CD4-positive, alpha-beta T cell treated with Interferon alpha-2 for 1 hour (primary cell): ENCODE measurements at regions not wholly inside any gene's neighbourhood (a gene's known extent, or its start where the extent isn't known, plus 50 kb on each side); places are given as distances from the start of the nearest gene placed in this dataset.

Experiments used
- DNase-seq, 2 donors: peaks; one replicate each; pipeline ENCODE4 v3.0.0-alpha.2; 2020 to 2022

DNA sequence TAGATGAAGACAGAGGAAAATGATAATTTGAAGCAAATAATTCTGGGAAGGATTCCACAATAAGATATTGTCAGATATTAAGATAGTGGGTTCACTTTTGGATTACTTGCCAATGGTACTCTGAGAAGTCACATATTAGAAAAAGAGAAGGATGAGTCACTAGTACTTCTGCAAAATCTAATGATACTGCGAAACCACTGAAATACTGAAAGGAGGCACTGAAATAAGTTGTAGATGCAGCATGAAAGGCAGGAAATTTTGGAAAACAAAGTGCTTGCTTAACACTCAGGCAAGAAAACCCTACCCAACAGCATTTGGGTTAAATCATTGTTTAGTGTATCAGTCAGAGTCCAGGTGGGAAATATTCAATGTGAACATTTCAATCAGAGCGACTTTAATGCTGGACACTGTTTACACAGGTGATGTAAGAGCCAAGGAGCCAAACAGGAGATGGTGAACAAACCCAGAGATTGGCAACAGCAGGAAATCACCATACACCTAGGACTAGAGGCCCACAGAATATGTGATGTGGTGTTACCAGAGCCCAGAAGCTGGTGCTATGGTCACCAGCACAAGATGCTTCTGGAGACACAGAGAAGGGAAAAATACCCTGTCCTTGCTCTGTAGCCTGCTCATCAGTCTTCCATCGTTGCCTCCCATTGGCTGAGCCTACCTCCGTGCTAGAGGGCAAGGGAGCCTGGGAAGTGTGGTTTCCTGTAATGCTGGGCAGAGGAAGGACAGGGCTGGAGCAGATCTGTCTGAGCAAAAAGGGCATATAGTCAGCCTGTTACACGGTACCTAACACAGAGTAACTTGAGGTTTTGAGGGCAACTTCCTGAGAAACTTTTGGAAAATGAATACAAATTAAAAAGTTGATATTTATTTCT lies 204.7 kb upstream of the ITGA4 start:
- DNase-seq, result no peak

DNA sequence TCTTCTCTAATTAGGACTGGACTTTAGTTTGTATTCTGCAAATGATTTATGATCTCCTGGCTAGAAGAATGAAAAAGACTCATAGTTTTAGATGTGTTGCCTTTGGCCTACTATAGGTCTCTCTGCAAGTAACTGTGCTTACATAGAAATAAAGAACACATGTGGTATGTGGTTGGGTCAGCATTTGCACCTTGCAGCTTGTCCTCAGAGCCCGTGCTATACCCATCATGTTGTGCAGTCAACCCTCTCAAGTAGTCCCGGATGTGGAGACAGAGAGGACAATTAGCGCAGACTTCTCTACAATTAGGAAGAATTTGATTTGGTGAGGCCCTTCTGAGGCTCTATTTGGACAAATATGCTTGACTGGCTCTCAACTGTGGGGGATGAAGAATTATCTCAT lies 203.7 kb upstream of the ITGA4 start:
- no peak for DNase-seq

DNA sequence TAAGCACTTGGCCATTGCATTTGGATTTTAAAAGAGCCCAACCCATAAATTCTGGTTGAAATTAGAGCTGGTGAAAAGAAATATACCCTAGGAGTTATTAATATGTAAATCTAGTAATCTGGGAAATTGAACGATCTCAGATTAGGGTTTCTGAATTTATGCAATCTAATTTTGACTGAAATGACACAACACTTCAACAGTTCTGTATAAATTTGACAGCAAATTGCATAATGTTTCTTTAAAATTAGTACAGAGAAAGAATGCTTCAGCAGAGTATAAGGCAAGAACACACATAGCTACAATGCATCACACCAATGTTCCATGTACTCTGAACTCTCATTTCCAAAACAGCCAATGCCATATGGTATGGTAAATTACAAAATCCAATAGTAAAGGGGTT lies 201.5 kb upstream of the ITGA4 start:
- no peak for DNase-seq

DNA sequence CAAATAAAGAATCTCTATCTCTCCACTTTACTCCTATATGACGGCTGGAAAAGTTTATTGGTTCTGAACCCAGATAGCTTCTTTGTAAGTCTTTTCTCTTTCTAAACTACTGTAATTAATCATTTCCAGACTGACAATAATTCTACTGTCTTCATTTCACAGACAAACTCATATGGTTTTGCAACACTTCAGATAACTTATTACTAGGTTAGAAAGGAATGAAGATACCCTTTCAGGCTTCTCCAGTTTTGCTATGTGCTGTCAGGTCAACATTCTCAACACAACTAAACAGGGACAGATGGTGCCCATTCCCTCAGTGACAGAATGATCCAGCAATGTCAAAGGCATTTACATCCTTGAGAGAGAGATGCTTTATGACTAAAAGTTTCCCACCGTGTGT lies 198.5 kb upstream of the ITGA4 start:
- DNase-seq, result no peak

DNA sequence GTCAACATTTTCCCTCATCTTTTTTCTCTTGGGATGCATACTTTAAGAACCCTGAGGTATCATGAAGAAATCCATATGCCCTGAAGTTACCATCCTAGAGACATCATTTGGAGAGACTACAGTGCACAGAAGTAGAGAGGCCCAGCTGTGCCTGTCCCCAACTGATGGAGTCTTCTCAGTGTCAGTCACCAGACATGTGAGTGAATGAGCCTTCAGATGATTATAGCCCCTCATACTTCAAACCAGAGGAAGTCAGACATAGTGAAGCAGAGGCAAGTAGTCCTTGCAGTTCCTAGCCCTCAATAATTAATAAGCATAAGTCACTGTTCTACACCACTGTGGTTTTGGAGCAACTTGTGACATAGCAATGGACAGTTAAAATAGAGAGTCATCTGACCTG lies 194.4 kb upstream of the ITGA4 start:
- DNase-seq, result no peak

DNA sequence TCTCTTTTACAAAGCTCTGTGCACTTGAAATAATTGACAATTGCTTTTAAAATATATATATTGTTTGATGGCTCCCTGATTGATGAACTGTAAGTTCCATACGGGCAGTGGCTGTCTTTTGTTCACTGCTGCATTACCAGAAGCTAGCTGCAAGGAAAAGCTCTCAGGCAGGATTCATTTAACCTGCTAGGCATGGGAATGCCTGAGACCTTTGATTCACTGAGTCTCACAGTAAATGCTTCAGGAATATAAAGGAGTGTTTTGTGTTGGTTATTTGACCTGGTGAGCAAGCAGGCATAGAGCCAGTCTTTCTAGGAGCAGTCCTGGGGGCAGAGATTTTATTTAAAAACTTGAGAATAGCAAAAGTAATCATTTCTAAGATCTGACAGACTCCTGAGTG lies 193.2 kb upstream of the ITGA4 start:
- no peak for DNase-seq

DNA sequence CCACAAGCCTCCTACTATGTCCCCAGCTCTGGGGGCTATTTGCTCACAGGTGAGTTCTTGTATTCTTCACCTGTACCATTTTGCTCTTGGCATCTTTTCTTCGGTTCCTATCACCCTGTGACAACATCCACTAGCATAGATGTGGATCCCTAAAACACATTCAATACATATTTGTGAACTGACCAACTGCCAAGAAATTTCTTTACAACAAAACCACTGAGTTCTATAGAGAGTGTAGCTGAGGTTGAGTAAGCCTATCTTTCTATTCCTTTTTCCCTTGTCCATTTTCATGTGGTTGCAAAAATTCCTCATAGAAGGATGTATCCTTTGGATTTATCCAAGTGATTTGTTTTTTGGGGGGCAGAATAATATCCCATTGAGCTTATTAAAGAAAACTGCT lies 192.7 kb upstream of the ITGA4 start:
- no peak for DNase-seq

DNA sequence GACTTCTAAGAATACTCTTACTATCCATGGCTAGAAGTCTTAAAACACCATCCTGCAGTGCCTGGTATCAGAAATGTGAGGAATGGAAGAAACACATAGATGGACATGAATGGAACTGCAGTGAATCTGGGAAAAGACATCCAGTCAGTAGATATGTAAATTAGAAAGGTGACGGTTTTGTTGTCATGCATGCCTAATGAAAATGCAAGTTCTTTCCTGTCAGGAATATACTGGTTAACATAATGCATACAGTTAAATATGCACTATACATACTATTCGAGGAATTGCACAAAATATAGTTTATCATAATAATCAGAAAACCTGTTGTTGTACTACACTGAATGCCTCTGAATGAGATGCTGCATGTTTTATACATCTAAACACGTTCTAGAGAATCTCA lies 190.6 kb upstream of the ITGA4 start:
- DNase-seq, result no peak

DNA sequence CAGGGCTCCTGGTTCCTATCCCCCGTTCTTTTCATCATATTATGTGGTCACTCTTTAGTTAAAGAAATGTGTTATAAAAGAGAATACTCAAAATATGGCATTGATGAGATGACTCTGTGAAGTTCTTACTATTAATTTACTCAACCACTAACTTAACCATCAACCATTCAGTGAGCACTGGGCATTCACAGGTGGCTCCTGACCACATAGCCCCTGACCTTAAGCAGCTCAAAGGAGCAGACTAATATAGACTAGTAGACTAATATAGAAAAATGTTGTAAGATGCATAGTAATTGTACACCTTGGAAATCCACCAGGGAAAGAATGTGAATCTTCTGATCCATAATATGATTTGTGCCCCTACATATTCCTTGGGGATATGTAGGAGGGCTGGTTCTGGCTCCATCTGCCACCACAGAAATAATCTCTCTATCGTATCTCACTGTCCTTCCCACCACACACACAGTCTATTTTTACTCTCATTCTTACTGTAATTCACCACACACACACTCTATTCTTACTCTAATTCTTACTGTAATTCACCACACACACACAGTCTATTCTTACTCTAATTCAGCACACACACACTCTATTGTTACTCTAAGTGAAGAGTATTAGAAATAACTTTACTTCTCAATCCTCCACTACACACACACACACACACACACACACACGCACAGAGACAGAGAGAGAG lies 188.9 kb upstream of the ITGA4 start:
- no peak for DNase-seq

DNA sequence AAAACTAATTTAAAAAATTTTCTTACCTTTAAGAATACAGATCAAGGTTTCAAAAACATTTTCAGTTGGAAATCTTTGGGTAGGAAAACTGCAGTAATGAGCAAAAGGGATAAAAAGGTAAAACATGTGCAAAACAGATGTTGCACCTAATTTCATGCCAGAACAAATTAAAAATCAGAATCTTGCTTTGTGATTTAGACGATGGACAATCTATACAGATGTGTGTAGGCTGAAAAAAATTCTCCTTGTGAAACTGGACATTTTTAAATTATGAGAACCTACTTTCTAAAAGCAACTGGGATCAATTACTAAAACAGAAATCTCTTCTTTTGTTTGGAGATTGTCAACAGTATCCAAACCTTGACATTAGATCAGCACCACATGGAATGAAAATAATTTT lies 183.2 kb upstream of the ITGA4 start:
- DNase-seq, result no peak

DNA sequence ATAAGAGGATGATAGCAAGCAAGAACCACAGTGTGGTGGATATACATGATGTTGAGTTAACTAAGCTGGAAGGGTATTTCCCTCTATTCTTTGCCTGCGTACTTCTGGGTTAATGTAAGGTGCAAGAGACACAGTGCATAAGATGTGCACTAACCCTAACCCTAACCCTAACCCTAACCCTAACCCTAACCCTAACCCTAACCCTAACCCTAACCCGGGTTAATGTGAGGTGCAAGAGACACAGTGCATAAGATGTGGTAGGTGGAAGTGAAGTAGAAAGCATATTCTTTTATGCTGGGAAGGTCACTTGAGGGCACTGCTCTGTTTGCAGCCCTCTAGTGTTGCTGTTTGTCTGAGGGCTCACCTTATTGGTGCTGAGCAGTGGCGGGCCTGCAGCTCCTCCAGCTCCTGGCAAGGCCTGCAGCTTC lies 181.5 kb upstream of the ITGA4 start:
- DNase-seq, result peak; percentile 10 to 51

DNA sequence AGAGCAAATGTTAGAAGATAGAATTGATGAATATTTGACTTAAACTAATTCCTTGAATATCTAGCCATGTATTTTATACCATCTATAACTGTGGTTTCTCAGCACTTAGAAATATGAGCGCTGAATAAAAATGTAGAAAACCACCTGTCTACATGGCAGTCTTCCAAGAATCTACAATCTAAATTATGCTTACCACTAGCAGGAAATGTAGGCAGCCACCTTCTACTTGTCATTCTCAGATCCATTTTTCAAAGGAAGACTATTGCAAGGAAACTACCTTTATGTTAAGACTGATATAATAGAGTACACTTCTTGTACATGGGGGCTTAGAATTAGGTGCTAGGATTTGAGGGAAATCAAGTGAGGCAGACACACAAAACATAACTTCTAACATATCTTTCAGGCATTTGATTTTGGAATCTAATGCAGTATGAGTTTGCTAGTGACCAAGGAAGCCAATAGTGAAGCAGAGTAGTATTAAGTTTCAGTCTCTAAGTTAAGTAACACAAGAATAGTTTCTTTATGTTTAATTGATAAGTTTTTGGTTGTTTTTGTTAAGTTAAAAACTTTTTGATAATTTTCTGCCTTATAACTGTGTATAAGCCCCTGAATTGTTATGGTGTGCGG lies 175.9 kb upstream of the ITGA4 start:
- peak in 1 of 2 donors; percentile 70 for DNase-seq

DNA sequence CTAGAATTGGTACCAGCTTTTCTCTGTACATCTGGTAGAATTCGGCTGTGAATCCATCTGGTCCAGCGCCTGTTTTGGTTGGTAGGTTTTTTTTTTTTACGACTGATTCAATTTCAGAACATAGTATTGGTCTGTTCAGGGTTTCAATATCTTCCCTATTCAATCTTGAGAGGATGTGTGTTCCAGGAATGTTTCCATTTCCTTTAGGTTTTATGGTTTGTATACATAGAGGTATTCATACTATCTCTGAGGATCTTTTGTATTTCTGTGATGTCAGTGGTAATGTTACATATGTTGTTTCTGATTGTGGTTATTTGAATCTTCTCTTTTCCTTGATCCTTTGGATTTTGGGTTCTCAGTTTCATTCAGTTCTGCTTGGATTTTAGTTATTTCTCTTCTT lies 172.1 kb upstream of the ITGA4 start:
- DNase-seq, result no peak

DNA sequence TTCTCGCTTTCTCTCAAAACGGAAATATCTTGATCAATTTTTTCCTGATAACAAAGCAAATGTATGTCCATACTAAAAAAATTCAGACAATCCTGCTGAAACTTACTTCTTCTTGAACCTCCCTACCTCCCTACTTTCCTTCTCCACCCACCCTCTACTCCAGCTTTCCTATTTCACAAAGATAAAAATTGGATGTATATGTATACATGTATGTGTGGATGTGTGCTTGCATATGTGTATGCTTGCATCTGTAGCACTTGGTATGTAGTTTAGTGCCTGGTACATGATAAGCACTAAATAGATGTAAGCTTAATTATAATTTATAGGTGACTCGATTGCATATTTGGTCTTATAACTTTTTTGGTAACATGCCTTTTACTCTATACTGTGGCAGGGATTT lies 167.5 kb upstream of the ITGA4 start:
- no peak for DNase-seq

DNA sequence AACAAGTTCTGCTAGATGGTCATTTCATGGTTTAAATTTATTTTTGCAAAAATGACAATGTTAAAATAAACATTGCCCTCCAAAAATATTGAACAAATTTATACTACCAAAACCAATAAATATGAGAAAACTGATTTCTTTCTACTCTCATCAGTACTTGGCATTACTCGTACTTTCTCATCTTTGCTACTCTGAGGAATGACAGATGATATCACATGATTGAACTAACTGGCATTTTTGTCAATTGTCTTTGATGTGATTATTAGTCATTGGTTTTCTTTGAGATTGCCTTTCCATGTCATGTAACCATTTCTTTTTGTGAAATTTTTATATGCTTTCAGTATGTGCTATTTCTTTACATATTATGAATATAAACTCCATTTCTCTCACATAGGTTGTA lies 167.0 kb upstream of the ITGA4 start:
- DNase-seq, result no peak

DNA sequence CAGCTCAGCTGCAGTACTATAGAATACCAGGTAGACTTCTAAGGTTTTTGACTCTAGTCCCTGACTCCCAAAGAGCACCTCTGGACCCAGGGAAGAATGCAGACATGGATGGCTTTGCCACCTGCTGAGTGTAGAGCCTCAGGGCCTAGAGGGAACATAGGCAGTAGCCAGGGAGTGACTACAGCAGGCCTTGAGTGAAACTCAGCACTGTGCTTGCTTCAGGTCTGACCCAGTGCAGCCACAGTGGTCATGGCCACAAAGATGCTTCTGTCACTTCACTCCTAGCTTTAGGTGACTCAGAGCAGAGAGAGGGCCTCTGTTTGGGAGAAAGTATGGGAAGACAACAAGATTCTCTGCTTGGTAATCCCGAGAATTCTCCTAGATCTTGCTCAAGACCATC lies 162.2 kb upstream of the ITGA4 start:
- no peak for DNase-seq

DNA sequence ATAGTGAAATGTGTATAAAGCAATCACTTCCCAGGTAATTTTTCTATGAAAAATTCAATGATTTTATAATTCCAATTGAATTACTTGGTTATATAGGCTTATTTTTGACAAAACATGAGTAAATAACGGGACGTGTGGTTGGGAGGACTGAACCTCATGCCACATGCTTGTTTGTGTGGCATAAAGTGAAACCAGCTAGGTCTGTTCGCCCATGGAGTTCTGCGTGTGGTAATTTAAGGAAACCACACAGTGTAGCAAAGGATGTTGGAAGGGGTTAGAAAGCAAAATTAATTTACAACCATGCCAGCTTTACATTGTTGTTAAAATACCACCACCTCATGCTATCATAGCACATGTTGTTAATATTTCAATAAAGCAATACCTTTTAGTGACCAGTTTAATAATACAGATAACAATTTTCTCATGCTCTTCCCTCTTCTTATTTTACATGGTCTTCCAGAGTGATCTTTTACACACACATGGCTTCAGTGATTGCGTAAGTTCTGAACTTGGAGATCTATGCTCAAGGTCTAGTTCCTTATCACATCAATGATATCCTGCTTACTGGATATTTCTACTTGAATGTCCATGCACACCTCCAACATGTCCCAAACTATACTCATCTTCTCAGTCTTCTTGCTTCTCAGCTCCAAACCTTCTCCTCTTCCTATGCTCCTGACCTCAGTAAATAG lies 156.4 kb upstream of the ITGA4 start:
- peak; percentile 51 to 75 for DNase-seq

DNA sequence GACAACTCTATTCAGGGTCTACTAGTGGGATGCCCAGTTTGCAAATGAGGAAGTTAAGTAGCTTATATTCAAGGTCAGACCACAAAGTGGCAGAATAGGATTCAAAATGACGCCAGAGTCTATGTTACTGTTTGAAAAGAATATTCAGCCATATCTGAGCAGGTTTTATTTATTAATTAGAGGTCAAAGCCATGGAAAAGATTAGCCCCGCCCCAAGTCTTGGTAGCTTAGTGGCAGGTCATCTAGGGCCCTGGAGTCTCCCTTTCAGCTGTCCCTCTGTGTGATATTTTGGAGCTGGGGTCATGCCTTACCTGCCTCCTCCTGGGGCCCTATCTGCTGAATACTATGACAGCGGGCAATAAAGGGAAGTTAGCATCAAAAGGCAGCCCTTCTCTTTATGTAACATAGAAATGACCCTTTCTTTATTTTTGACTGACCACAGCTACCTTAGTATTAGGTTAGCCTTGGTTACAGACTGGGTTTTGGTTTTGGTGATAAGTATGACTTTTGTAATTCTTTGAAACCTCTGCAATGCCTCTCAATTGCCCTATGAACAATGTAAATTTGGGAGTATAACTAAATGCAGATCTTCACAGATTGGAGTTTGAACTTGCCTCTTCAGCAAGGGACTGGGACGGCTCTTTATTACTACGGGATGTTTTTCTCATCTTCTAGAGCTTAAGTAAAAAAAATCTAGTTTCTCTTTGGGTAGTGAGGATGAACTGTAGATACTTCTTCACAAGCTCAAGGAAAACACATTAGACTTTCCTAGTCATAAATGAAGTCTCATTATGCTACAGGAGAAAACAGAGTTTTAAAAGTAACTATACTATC lies 153.0 kb upstream of the ITGA4 start:
- DNase-seq, result peak; percentile 33 to 49

DNA sequence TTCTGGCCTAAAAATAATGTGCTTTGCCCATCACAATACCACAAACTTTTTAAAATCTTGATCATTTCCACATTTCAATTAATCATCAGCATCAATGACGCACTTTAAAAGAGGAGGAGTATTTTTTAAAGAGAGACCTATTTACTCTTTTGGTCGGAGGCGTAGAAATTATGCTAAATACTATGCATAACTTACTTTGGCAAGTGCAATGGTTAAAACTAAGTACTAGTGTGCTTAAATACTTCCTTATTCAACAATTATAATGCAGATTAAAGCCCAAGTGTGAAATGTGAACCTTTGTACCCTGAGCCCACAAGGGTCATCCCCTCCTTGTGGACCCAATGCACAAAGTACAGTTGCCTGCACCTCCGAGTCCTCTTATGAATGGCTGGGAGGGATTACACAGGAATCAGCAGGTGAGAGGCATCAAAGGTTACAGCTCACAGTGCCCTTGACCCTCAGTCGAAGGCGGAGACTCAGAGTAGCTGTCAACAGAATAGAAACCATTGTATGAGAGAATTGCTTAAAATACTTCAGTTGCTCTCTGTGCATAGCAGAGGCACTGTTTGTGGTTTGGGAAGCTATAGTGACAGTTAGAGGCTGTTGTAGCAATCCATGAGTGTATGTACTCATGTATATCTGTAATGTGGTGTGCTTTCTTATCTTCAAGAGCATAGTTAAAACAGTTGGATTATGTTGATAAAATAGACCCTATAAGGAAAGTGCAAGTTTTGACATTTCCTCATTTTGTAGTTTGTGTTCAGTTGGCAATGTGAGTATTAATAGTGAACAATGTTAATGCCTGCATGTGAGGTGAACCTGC lies 151.7 kb upstream of the ITGA4 start:
- DNase-seq, result peak; percentile 82

DNA sequence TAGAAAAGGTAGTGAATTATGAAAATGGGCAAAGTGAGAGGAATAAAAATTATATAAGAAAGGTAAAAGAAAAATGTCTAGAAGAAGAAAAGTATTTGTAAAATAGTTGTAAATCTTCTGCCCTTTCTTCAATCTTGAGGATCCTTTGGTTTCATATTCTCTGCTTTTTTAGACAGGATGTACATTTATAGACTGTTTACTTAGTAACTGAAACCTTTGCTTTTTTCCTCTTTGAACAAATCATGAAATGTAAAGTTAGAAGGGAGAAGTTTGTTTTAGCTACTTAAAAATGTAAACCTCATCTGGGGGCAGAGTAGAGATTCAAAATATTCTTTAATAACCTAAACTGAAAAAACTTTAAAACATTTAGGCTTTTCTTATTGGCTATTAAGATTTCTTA lies 150.4 kb upstream of the ITGA4 start:
- peak in 1 of 2 donors; percentile 70 for DNase-seq

DNA sequence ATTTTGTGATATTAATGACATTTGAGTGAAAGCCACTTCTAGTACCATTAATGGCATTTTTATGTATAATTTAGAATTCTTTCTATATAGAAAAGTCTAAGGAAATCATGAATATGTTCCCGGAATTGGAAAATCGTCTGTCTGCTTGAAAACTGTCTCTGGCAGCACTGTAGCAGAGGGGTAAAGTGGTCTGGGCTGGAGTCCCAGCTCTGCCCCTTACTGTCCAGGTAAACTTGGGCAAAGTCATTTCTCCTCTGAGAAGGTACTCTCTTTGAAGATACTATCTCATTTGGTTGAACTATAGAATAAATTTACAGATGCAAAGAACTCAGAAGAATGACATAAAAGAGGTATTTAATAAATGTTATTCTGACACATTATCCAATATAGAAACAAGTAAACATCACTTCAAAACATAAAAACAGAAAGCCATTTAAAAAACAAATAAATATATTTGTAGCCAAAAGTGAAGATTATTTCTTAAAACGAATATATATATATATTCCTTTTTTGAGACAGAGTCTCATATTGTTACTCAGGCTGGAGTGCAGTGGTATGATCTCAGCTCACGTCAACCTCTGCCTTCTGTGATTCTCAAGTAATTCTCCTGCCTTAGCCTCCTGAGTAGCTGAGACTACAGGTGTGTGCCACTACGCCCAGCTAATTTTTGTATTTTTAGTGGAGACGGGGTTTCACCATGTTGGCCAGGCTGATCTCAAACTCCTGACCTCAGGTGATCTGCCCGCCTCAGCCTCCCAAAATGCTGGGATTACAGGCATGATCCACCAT lies 149.8 kb upstream of the ITGA4 start:
- DNase-seq, result peak; percentile 22 to 47
